ENCODE measurements at regions not wholly inside any gene's neighbourhood (a gene's known extent, or its start where the extent isn't known, plus 50 kb on each side); places are given as distances from the start of the nearest gene placed in this dataset.

GRCh38 chr2:15725101-15725781 lies 133.6 kb downstream of the DDX1 start:
- H3K27ac ChIP-seq: no peak overlapping the region
- no peak overlapping the region for H3K4me3 ChIP-seq
- TF ChIP-seq JUN (IDR thresholded peaks at IDR 0.05): no peak
- TF ChIP-seq POLR2AphosphoS2 (conservative IDR thresholded peaks at IDR 0.05; ENCODE audit: low read length): no peak
- no peak for TF ChIP-seq BCL3 (IDR thresholded peaks at IDR 0.05)
- TF ChIP-seq HOXB13 (CRISPR knock-in tag; IDR thresholded peaks at IDR 0.05; ENCODE audit: low read depth): no peak
- TF ChIP-seq ELK1 (IDR thresholded peaks at IDR 0.05; ENCODE audit: low read depth, low read length): no peak
- TF ChIP-seq HDAC2 (IDR thresholded peaks at IDR 0.05): no peak
- TF ChIP-seq MAX (IDR thresholded peaks at IDR 0.05): no peak
- no peak for TF ChIP-seq KDM5A (IDR thresholded peaks at IDR 0.05)
- no peak for TF ChIP-seq BHLHE40 (IDR thresholded peaks at IDR 0.05; ENCODE audit: low read depth, low read length)
- no peak for TF ChIP-seq CTCF (IDR thresholded peaks at IDR 0.05)
- TF ChIP-seq ESRRA (IDR thresholded peaks at IDR 0.05; ENCODE audit: borderline replicate concordance, low read length): no peak
- TF ChIP-seq SREBF2 (IDR thresholded peaks at IDR 0.05): no peak
- TF ChIP-seq NR3C1 (IDR thresholded peaks at IDR 0.05): no peak
- no peak for TF ChIP-seq CEBPB (IDR thresholded peaks at IDR 0.05)
- peaks cover 6% of the 10 kb centered on the region for H3K4me1 ChIP-seq
- ATAC-seq (peak in 1 of 2 experiments; percentile 22; a peak in 1 of 6 replicates), DNase-seq (ENCODE audit: low read depth in 1 of 2, low spot score in 1 of 2) (no peak), FAIRE-seq (no peak)
- H3K9me3 ChIP-seq: no peaks in the 10 kb centered on the region
- POLR2A ChIA-PET: no interaction called here
- CTCF ChIA-PET: interaction anchor here (1.4 to 3.8 kb wide), 3 partner anchors 8 to 132 kb away, joined by 3 to 11 read pairs (median 3); no protein-coding TSS in a partner anchor
- H3K4me2 ChIP-seq: no peak overlapping the region
- 64% methylated on average over 13 of the region's 13 CpGs for WGBS (ENCODE audit: missing lambda C conversion rate)

- ChIA-PET POLR2A (no interaction called here), CTCF (interaction anchor here (1.6 to 3.8 kb wide), 2 partner anchors 9 to 23 kb away, joined by 3 to 11 read pairs; no protein-coding TSS in a partner anchor)
- no peak for DNase-seq (ENCODE audit: low read depth in 1 of 2, low spot score in 1 of 2)
- TF ChIP-seq NR3C1 (IDR thresholded peaks at IDR 0.05) (no peak), JUN (IDR thresholded peaks at IDR 0.05) (no peak), HOXB13 (CRISPR knock-in tag; IDR thresholded peaks at IDR 0.05; ENCODE audit: low read depth) (no peak), JUNB (IDR thresholded peaks at IDR 0.05) (no peak), ZSCAN20 (CRISPR knock-in tag; IDR thresholded peaks at IDR 0.05) (no peak), HES2 (IDR thresholded peaks at IDR 0.05) (no peak), ZNF302 (CRISPR knock-in tag; IDR thresholded peaks at IDR 0.05) (no peak), SREBF2 (IDR thresholded peaks at IDR 0.05) (no peak), CHD4 (IDR thresholded peaks at IDR 0.05; ENCODE audit: borderline replicate concordance) (no peak), TFCP2L1 (CRISPR knock-in tag; IDR thresholded peaks at IDR 0.05) (no peak)
- Histone ChIP-seq H3K4me2 (no peak overlapping the region), H3K9me3 (no peaks in the 10 kb centered on the region), H3K4me3 (no peak overlapping the region), H3K4me1 (peaks cover 11% of the 10 kb centered on the region), H3K27ac (no peak overlapping the region)
- FAIRE-seq: no peak
- WGBS (ENCODE audit: missing lambda C conversion rate): 76% methylated on average over 5 of the region's 5 CpGs
- no peak for ATAC-seq
Observed at GRCh38 chr2:15725782-15726112, 134.1 kb downstream of the DDX1 start.

All from A549 (cell line).